ENCODE measurements at regions not wholly inside any gene's neighbourhood (a gene's known extent, or its start where the extent isn't known, plus 50 kb on each side); places are given as distances from the start of the nearest gene placed in this dataset.

DNA sequence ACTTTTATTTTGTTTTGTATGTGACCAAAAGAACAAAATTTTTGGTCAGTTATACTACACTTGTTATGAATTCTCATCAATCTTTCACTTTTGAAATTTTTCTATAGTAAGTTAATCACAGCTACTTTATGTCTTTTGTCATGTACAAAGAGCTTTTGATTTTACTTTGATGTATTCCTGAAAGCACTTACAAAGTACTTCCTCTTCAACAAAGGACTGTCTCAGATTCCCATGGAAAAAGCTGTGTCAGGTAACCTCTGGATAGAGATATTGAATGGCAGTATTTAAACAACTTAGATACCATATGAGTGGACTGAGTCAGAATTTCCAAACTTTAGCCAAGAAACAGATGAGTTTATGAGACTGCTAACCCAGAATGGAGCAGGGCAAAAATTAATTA lies 689.3 kb upstream of the ATXN8OS start:
- peaks cover 6% of the 10 kb centered on the region for H3K9me3 ChIP-seq (ENCODE audit: control insufficient read depth, low read length)

DNA sequence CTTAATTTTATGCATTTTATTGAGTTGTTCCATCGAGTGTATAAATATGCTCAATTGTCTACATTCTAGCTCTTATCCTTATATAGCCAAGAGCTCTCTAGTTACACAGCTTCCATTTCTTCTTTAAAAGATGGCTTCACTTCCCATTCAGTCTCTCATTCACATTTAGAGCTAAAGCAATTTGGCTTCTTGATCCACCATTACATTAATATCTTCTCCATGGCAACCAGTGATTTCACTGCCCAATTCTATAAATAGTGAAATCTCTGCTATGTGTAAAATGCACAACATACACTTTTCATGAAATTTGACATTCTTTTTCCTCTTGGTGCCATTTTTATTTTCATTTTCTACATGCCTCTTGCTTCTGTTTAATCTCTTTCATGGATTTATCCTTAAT lies 696.9 kb upstream of the ATXN8OS start:
- H3K9ac ChIP-seq (ENCODE audit: low read length), result no peak overlapping the region
- H3K4me1 ChIP-seq (ENCODE audit: control insufficient read depth, insufficient read depth, low read length), result no peaks in the 10 kb centered on the region
- no peaks in the 10 kb centered on the region for H3K36me3 ChIP-seq (ENCODE audit: control insufficient read depth, insufficient read depth, low read length, severe bottlenecking)
- DNase-seq (ENCODE audit: low read depth), result no peak
- H3K4me3 ChIP-seq (ENCODE audit: low read length), result no peak overlapping the region
- no peaks in the 10 kb centered on the region for H3K27me3 ChIP-seq (replicated peaks; ENCODE audit: control insufficient read depth, insufficient read depth, low read length)
- H3K9me3 ChIP-seq (ENCODE audit: control insufficient read depth, low read length), result no peaks in the 10 kb centered on the region

More for the DNA sequence above, 689.3 kb upstream of the ATXN8OS start:
- no peak overlapping the region for H3K4me3 ChIP-seq (ENCODE audit: low read length)
- H3K27me3 ChIP-seq (replicated peaks; ENCODE audit: control insufficient read depth, insufficient read depth, low read length), result no peaks in the 10 kb centered on the region
- no peak for DNase-seq (ENCODE audit: low read depth)
- no peak overlapping the region for H3K9ac ChIP-seq (ENCODE audit: low read length)
- H3K36me3 ChIP-seq (ENCODE audit: control insufficient read depth, insufficient read depth, low read length, severe bottlenecking), result no peaks in the 10 kb centered on the region
- no peaks in the 10 kb centered on the region for H3K4me1 ChIP-seq (ENCODE audit: control insufficient read depth, insufficient read depth, low read length)

DNA sequence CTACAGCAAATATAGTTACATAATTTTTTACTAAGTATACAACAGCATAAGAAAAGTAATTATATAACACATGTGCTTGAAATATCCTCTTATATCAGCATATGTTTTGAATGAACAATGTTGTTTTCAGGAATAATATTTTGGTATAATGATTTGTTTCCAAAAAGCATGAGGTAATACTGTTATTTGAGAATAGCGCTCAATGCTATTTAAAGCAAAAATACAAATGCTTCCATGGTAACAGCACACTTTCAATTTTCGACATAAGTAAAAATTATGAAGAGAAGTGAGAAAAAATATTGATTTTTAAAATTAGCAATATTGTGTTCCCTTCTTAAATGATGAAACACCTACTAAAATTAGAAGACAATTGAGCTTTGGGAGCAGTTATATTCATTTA lies 715.9 kb upstream of the ATXN8OS start:
- Histone ChIP-seq H3K4me1 (ENCODE audit: control insufficient read depth, insufficient read depth, low read length) (no peaks in the 10 kb centered on the region), H3K27me3 (replicated peaks; ENCODE audit: control insufficient read depth, insufficient read depth, low read length) (no peaks in the 10 kb centered on the region), H3K36me3 (ENCODE audit: control insufficient read depth, insufficient read depth, low read length, severe bottlenecking) (no peaks in the 10 kb centered on the region), H3K4me3 (ENCODE audit: low read length) (no peak overlapping the region), H3K9me3 (ENCODE audit: control insufficient read depth, low read length) (no peaks in the 10 kb centered on the region), H3K9ac (ENCODE audit: low read length) (no peak overlapping the region)
- DNase-seq (ENCODE audit: low read depth), result no peak

DNA sequence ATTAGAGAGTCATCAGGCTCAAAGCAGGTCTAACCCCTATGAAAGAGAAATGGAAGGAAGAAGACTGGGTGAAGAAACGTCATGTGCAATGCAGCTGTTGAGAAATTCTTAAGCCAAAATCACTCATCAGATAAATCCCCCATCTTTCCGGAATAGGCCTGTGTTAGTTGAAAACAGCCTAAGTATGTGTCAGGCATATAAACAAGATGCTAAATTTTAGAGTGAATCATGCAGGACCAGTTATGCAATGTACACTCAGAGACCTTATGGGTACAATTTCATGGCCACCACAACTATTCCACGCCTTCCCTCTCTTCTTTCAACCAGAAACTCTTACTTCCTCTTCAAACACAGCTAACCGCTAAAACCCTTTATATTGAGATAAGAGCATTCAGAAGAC lies 717.7 kb upstream of the ATXN8OS start:
- no peak for DNase-seq (ENCODE audit: low read depth)
- Histone ChIP-seq H3K9ac (ENCODE audit: low read length) (no peak overlapping the region), H3K36me3 (ENCODE audit: control insufficient read depth, insufficient read depth, low read length, severe bottlenecking) (no peaks in the 10 kb centered on the region), H3K27me3 (replicated peaks; ENCODE audit: control insufficient read depth, insufficient read depth, low read length) (no peaks in the 10 kb centered on the region), H3K4me1 (ENCODE audit: control insufficient read depth, insufficient read depth, low read length) (no peaks in the 10 kb centered on the region), H3K4me3 (ENCODE audit: low read length) (no peak overlapping the region), H3K9me3 (ENCODE audit: control insufficient read depth, low read length) (no peaks in the 10 kb centered on the region)

DNA sequence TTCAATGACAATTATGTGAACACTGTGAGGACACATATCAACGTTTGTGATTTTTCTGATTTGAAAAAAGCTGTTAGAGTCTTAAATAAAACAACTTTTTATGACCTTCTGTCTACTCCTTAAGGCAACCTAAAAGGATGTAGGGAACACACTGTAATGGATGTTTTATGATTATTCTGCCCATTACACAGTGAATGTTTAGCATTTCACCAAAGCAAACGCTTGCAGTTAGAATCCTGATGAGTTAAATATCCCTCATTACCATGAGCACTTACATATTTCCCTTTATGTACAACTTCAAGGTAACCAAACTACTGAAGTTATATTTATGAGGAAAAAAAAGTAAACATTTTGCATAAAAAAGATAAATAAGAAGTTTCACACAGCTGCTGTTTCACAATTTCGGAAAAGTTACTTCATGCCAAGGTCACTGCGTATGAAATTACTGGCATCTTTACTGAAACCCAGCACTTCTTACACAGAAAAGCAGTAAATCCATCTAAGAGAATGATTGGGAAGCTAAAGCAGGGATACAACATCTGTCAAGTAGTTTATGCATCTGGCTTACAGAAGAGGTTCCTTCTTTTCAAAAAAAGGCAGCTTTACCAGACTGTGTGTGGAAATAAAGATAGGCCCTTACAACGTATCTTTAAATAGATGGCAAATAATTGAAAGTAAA lies 733.7 kb upstream of the ATXN8OS start:
- H3K27me3 ChIP-seq (replicated peaks; ENCODE audit: control insufficient read depth, insufficient read depth, low read length), result no peaks in the 10 kb centered on the region
- no peak overlapping the region for H3K4me3 ChIP-seq (ENCODE audit: low read length)
- H3K9ac ChIP-seq (ENCODE audit: low read length), result no peak overlapping the region
- no peaks in the 10 kb centered on the region for H3K4me1 ChIP-seq (ENCODE audit: control insufficient read depth, insufficient read depth, low read length)
- DNase-seq (ENCODE audit: low read depth), result no peak
- peaks cover 10% of the 10 kb centered on the region for H3K9me3 ChIP-seq (ENCODE audit: control insufficient read depth, low read length)
- no peaks in the 10 kb centered on the region for H3K36me3 ChIP-seq (ENCODE audit: control insufficient read depth, insufficient read depth, low read length, severe bottlenecking)

DNA sequence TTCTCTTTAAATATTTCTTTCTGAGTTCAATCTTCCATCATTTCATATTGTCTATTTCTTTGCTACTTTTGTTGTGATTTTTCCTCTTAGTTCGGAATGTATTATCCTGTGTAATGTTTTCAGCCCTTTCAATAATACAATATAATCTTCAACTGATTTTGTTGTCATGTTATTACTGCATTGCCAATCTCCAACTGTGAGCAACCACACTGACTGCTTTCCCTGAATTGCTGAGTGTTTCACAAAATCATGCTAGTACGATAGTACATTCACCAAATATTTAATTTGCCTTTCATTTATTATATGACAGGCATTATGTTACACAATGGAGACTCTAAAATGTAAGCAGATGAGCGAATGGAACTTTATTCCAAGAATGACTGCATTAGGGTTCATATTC lies 744.3 kb upstream of the ATXN8OS start:
- Histone ChIP-seq H3K27me3 (replicated peaks; ENCODE audit: control insufficient read depth, insufficient read depth, low read length) (no peaks in the 10 kb centered on the region), H3K9ac (ENCODE audit: low read length) (no peak overlapping the region), H3K36me3 (ENCODE audit: control insufficient read depth, insufficient read depth, low read length, severe bottlenecking) (no peaks in the 10 kb centered on the region), H3K4me3 (ENCODE audit: low read length) (no peak overlapping the region), H3K9me3 (ENCODE audit: control insufficient read depth, low read length) (no peaks in the 10 kb centered on the region), H3K4me1 (ENCODE audit: control insufficient read depth, insufficient read depth, low read length) (no peaks in the 10 kb centered on the region)
- DNase-seq (ENCODE audit: low read depth), result no peak

DNA sequence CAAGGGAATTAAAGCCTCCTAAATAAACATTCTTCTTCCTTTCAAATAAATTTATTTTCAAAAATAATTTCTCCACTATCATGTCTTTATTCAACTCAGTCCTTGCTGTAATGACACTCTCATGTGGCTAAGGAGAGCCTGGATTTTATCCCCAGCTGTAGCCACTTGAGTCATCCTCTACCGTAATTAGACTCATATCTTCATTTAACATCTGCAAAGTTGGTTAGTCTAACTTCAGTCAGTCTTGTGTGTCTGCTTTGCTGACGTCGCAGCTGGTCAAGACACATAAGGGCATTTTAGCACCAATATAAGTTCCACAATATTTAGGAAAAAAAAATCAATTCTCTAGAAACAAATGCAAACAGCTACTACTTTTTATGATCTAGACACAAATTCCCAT lies 776.4 kb upstream of the ATXN8OS start:
- H3K9me3 ChIP-seq (ENCODE audit: control insufficient read depth, low read length), result no peaks in the 10 kb centered on the region
- no peak overlapping the region for H3K9ac ChIP-seq (ENCODE audit: low read length)
- no peak for DNase-seq (ENCODE audit: low read depth)

DNA sequence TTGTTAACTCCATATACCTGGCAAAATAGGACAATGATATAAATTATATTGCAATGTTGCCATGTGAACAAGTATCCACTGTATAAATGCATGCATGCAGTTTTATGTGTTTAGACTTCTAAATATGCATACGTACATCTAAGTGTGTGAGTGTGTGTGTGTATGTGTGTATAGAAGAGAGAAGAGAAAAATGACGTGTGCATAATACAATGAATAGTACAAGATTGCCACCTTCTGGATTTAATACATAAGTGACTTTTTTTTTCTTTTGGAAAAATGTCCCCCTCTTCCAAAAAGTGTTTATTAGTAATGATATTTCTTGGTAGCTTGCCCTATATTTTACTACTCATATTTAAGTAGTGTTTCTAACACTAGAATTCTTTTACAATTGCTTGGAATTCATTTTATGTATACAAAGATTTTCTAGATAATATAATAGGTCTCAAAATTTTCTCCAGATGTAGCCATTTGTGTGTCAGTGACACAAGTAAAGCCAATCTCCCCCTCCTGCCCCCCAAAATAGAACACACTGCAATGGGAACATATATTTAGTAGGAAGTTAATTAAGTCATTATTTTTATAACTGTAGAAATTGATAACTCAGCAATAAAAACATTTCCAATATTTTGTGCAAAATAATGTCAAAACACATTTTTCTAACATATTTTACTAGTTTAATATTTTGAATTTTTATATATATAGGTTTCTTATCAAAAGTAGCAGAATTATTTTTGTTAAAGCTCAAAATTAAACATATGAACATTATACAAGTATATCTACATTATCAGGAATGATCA lies 783.3 kb upstream of the ATXN8OS start:
- peak; percentile 0 for DNase-seq (ENCODE audit: low read depth)
- H3K36me3 ChIP-seq (ENCODE audit: control insufficient read depth, insufficient read depth, low read length, severe bottlenecking), result no peaks in the 10 kb centered on the region
- H3K9me3 ChIP-seq (ENCODE audit: control insufficient read depth, low read length), result no peaks in the 10 kb centered on the region
- H3K9ac ChIP-seq (ENCODE audit: low read length), result no peak overlapping the region
- no peaks in the 10 kb centered on the region for H3K4me1 ChIP-seq (ENCODE audit: control insufficient read depth, insufficient read depth, low read length)
- H3K4me3 ChIP-seq (ENCODE audit: low read length), result no peak overlapping the region
- no peaks in the 10 kb centered on the region for H3K27me3 ChIP-seq (replicated peaks; ENCODE audit: control insufficient read depth, insufficient read depth, low read length)

More for the DNA sequence above, 776.4 kb upstream of the ATXN8OS start:
- H3K4me1 ChIP-seq (ENCODE audit: control insufficient read depth, insufficient read depth, low read length), result no peaks in the 10 kb centered on the region
- H3K36me3 ChIP-seq (ENCODE audit: control insufficient read depth, insufficient read depth, low read length, severe bottlenecking), result no peaks in the 10 kb centered on the region
- no peaks in the 10 kb centered on the region for H3K27me3 ChIP-seq (replicated peaks; ENCODE audit: control insufficient read depth, insufficient read depth, low read length)
- no peak overlapping the region for H3K4me3 ChIP-seq (ENCODE audit: low read length)

DNA sequence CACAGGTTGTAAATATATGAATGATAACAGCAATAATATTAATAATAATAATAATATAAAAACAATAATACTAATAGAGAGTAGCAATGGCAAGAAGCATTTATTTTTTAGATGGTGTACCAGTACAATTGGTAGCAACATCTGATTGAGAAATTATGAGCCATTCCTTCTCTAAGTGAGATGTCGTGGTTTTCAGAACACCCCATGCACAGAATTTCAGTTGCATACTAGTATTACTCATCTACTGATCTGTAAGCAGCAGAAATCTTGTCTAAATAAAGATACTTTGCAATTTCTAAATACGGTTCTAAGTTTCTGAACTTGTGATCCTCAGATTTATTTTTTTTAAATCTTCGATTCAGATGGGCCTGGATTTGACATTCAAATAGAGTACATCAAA lies 788.0 kb upstream of the ATXN8OS start:
- Histone ChIP-seq H3K9me3 (ENCODE audit: control insufficient read depth, low read length) (no peaks in the 10 kb centered on the region), H3K4me1 (ENCODE audit: control insufficient read depth, insufficient read depth, low read length) (no peaks in the 10 kb centered on the region), H3K36me3 (ENCODE audit: control insufficient read depth, insufficient read depth, low read length, severe bottlenecking) (no peaks in the 10 kb centered on the region), H3K9ac (ENCODE audit: low read length) (no peak overlapping the region), H3K27me3 (replicated peaks; ENCODE audit: control insufficient read depth, insufficient read depth, low read length) (no peaks in the 10 kb centered on the region), H3K4me3 (ENCODE audit: low read length) (no peak overlapping the region)
- no peak for DNase-seq (ENCODE audit: low read depth)

DNA sequence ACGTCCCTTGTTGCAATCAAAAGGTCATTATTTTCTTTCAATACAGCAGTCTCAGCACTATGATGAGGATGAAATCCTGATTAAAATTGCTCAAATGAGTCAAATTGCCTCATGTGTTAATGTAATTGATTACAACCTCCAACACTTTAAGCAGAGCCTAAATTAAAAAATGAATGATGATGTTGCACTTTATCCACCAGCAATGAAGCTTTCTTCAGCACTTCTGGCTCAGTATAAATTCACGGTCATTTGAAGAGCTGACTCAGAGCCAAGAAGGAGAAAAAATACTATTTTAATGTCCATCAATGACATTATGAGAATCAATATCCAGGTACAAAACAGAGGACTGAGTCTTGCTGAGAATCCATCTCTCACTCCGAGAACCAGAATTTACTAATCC lies 792.6 kb upstream of the ATXN8OS start:
- Histone ChIP-seq H3K36me3 (ENCODE audit: control insufficient read depth, insufficient read depth, low read length, severe bottlenecking) (no peaks in the 10 kb centered on the region), H3K9me3 (ENCODE audit: control insufficient read depth, low read length) (no peaks in the 10 kb centered on the region), H3K27me3 (replicated peaks; ENCODE audit: control insufficient read depth, insufficient read depth, low read length) (no peaks in the 10 kb centered on the region), H3K4me1 (ENCODE audit: control insufficient read depth, insufficient read depth, low read length) (no peaks in the 10 kb centered on the region), H3K4me3 (ENCODE audit: low read length) (no peak overlapping the region), H3K9ac (ENCODE audit: low read length) (no peak overlapping the region)
- DNase-seq (ENCODE audit: low read depth), result no peak

DNA sequence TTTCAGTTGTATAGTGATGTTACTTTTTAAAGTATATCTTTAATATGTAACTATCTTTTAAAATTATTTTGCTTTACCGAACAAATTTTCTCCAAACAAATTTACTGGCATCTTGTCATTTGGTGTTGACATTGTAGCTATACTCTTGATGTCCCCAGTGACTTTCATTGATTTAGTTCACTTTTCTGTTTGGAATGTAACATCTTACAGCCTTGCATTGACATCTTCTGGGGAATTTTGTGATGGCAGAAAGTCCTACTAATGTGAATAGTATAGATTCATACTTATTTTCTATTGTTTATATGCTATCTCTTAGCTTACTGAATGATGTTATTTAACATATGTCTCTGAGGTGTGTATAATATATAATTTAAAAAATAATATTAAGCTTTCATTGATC lies 800.9 kb upstream of the ATXN8OS start:
- Histone ChIP-seq H3K9me3 (ENCODE audit: control insufficient read depth, low read length) (no peaks in the 10 kb centered on the region), H3K36me3 (ENCODE audit: control insufficient read depth, insufficient read depth, low read length, severe bottlenecking) (no peaks in the 10 kb centered on the region), H3K9ac (ENCODE audit: low read length) (no peak overlapping the region), H3K4me3 (ENCODE audit: low read length) (no peak overlapping the region), H3K27me3 (replicated peaks; ENCODE audit: control insufficient read depth, insufficient read depth, low read length) (no peaks in the 10 kb centered on the region), H3K4me1 (ENCODE audit: control insufficient read depth, insufficient read depth, low read length) (no peaks in the 10 kb centered on the region)
- no peak for DNase-seq (ENCODE audit: low read depth)
